ENCODE measurements at regions not wholly inside any gene's neighbourhood (a gene's known extent, or its start where the extent isn't known, plus 50 kb on each side); places are given as distances from the start of the nearest gene placed in this dataset.

DNA sequence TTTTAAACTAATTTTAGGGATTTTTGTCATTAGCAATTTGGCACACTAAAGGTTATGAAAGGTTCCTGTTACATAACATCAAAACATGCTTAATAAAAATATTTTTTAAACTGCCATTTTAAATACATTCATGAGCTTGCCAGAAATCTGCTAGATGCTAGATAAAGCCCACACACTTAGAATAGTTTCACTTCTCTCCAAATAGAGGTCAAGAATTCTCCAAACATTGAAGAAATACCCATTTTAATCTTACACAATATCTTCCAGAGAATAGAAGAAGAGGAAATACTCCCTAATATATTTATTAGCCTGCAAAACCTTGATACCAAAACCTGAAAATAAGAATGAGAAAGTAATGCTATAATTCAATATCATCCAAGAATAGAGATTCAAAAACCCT lies 247.5 kb downstream of the PTH2R start:
- Histone ChIP-seq H3K4me1 (ENCODE audit: insufficient read depth, low read length) (no peaks in the 10 kb centered on the region), H3K4me3 (ENCODE audit: low read depth in 1 of 2, low read length in 2 of 2) (no peak overlapping the region), H3K9ac (ENCODE audit: low read depth, low read length) (no peak overlapping the region), H3K36me3 (ENCODE audit: insufficient read depth, low read length) (no peaks in the 10 kb centered on the region), H3K79me2 (ENCODE audit: insufficient read depth, low read length) (no peaks in the 10 kb centered on the region), H4K20me1 (ENCODE audit: insufficient read depth, low read length) (no peaks in the 10 kb centered on the region), H3K4me2 (ENCODE audit: insufficient read depth, low read length) (no peak overlapping the region), H2AFZ (ENCODE audit: low read depth, low read length) (no peak overlapping the region), H3K27me3 (ENCODE audit: insufficient read depth, low read length, poor library complexity) (no peaks in the 10 kb centered on the region), H3K9me3 (ENCODE audit: insufficient read depth, low read length, severe bottlenecking) (no peaks in the 10 kb centered on the region), H3K27ac (ENCODE audit: low read length) (no peak overlapping the region)
- no peak for ATAC-seq (ENCODE audit: insufficient read depth, low read depth)
- no peak for DNase-seq
- TF ChIP-seq, protein P1, sequence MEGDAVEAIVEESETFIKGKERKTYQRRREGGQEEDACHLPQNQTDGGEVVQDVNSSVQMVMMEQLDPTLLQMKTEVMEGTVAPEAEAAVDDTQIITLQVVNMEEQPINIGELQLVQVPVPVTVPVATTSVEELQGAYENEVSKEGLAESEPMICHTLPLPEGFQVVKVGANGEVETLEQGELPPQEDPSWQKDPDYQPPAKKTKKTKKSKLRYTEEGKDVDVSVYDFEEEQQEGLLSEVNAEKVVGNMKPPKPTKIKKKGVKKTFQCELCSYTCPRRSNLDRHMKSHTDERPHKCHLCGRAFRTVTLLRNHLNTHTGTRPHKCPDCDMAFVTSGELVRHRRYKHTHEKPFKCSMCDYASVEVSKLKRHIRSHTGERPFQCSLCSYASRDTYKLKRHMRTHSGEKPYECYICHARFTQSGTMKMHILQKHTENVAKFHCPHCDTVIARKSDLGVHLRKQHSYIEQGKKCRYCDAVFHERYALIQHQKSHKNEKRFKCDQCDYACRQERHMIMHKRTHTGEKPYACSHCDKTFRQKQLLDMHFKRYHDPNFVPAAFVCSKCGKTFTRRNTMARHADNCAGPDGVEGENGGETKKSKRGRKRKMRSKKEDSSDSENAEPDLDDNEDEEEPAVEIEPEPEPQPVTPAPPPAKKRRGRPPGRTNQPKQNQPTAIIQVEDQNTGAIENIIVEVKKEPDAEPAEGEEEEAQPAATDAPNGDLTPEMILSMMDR (IDR thresholded peaks at IDR 0.05; ENCODE audit: borderline replicate concordance, extremely low read depth, low read length, poor library complexity, severe bottlenecking): no peak
- TF ChIP-seq EZH2 (IDR thresholded peaks at IDR 0.05; ENCODE audit: borderline replicate concordance, low read depth, low read length, severe bottlenecking): no peak

DNA sequence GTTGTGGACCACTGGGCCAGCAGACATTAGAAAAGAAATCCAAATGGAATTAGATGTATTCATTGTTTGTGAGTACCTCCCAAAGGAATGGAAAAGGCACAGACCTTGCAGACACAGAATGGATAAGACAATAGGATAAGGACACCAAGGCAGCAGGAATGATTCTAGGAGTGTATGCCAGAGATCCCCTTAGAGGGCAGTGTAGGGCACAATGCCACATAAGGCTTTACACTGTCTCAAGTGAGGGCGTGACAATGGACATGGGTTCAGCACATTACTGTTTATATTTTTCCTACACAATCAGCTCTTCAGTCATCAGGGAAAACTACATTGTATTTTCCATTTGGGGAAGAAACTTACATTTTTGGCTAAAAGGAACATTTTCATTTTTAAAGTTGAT lies 250.9 kb downstream of the PTH2R start:
- no peak for DNase-seq
- Histone ChIP-seq H2AFZ (ENCODE audit: low read depth, low read length) (no peak overlapping the region), H3K4me2 (ENCODE audit: insufficient read depth, low read length) (no peak overlapping the region), H3K9ac (ENCODE audit: low read depth, low read length) (no peak overlapping the region), H4K20me1 (ENCODE audit: insufficient read depth, low read length) (no peaks in the 10 kb centered on the region), H3K4me3 (ENCODE audit: low read depth in 1 of 2, low read length in 2 of 2) (no peak overlapping the region), H3K27me3 (ENCODE audit: insufficient read depth, low read length, poor library complexity) (no peaks in the 10 kb centered on the region), H3K4me1 (ENCODE audit: insufficient read depth, low read length) (no peaks in the 10 kb centered on the region), H3K27ac (ENCODE audit: low read length) (no peak overlapping the region), H3K79me2 (ENCODE audit: insufficient read depth, low read length) (no peaks in the 10 kb centered on the region), H3K36me3 (ENCODE audit: insufficient read depth, low read length) (no peaks in the 10 kb centered on the region), H3K9me3 (ENCODE audit: insufficient read depth, low read length, severe bottlenecking) (no peaks in the 10 kb centered on the region)
- no peak for ATAC-seq (ENCODE audit: insufficient read depth, low read depth)
- no peak for TF ChIP-seq EZH2 (IDR thresholded peaks at IDR 0.05; ENCODE audit: borderline replicate concordance, low read depth, low read length, severe bottlenecking)

DNA sequence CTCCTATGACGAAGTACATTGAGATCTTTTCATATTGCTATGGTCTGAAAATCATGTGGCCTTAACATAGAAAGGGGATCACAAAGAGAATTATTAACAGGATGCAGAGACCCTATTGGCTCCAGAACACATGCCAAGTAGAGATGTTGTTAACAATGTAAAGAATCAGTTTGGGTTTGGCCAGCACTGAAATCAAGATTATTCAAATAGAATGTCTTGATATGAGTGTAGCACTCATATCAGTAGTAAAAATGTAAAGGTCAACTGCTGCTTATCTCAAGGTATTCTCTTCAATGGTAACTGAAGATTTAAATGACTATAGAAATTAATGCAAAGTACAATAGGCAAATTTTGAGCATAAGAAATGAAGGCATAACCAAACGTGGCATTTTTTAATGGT lies 262.8 kb downstream of the PTH2R start:
- Histone ChIP-seq H3K4me2 (ENCODE audit: insufficient read depth, low read length) (no peak overlapping the region), H3K36me3 (ENCODE audit: insufficient read depth, low read length) (no peaks in the 10 kb centered on the region), H2AFZ (ENCODE audit: low read depth, low read length) (no peak overlapping the region), H4K20me1 (ENCODE audit: insufficient read depth, low read length) (no peaks in the 10 kb centered on the region), H3K79me2 (ENCODE audit: insufficient read depth, low read length) (no peaks in the 10 kb centered on the region), H3K27ac (ENCODE audit: low read length) (no peak overlapping the region), H3K9me3 (ENCODE audit: insufficient read depth, low read length, severe bottlenecking) (no peaks in the 10 kb centered on the region), H3K4me3 (ENCODE audit: low read depth in 1 of 2, low read length in 2 of 2) (no peak overlapping the region), H3K27me3 (ENCODE audit: insufficient read depth, low read length, poor library complexity) (no peaks in the 10 kb centered on the region), H3K9ac (ENCODE audit: low read depth, low read length) (no peak overlapping the region), H3K4me1 (ENCODE audit: insufficient read depth, low read length) (no peaks in the 10 kb centered on the region)
- DNase-seq (no peak), ATAC-seq (ENCODE audit: insufficient read depth, low read depth) (no peak)
- TF ChIP-seq, protein P1 (IDR thresholded peaks at IDR 0.05; ENCODE audit: borderline replicate concordance, extremely low read depth, low read length, poor library complexity, severe bottlenecking): no peak
- TF ChIP-seq EZH2 (IDR thresholded peaks at IDR 0.05; ENCODE audit: borderline replicate concordance, low read depth, low read length, severe bottlenecking): no peak

DNA sequence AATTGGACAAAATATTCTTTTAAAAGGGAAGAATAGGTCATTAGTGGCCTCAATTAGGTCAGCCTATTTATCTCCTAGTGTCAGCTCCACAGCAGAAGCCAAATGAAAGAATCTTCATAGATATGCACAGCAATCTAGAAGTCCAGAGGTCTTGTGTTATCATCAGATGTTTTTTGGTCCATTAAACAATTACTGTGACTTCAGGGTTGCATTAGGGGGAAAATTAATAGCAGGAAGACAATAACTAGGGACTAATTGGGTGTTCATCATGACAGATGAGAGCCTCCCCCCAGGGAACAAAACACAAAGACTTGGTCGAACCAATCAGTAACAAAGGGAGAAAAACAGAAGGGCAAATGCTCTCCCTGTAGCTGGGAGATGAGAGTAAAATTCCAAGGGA lies 264.7 kb downstream of the PTH2R start:
- no peaks in the 10 kb centered on the region for H4K20me1 ChIP-seq (ENCODE audit: insufficient read depth, low read length)
- no peaks in the 10 kb centered on the region for H3K36me3 ChIP-seq (ENCODE audit: insufficient read depth, low read length)
- TF ChIP-seq, protein P1 (IDR thresholded peaks at IDR 0.05; ENCODE audit: borderline replicate concordance, extremely low read depth, low read length, poor library complexity, severe bottlenecking): no peak
- TF ChIP-seq EZH2 (IDR thresholded peaks at IDR 0.05; ENCODE audit: borderline replicate concordance, low read depth, low read length, severe bottlenecking): no peak
- no peaks in the 10 kb centered on the region for H3K4me1 ChIP-seq (ENCODE audit: insufficient read depth, low read length)
- no peak overlapping the region for H3K27ac ChIP-seq (ENCODE audit: low read length)
- H3K4me2 ChIP-seq (ENCODE audit: insufficient read depth, low read length): no peak overlapping the region
- no peak overlapping the region for H2AFZ ChIP-seq (ENCODE audit: low read depth, low read length)
- H3K9ac ChIP-seq (ENCODE audit: low read depth, low read length): no peak overlapping the region
- no peaks in the 10 kb centered on the region for H3K9me3 ChIP-seq (ENCODE audit: insufficient read depth, low read length, severe bottlenecking)
- no peaks in the 10 kb centered on the region for H3K27me3 ChIP-seq (ENCODE audit: insufficient read depth, low read length, poor library complexity)
- no peak for DNase-seq
- ATAC-seq (ENCODE audit: insufficient read depth, low read depth): no peak
- no peaks in the 10 kb centered on the region for H3K79me2 ChIP-seq (ENCODE audit: insufficient read depth, low read length)
- H3K4me3 ChIP-seq (ENCODE audit: low read depth in 1 of 2, low read length in 2 of 2): no peak overlapping the region

All from DND-41 (cell line).